ENCODE measurements at regions not wholly inside any gene's neighbourhood (a gene's known extent, or its start where the extent isn't known, plus 50 kb on each side); places are given as distances from the start of the nearest gene placed in this dataset.

- no peak overlapping the region for H3K27ac ChIP-seq (ENCODE audit: low read length)
- H2AFZ ChIP-seq (ENCODE audit: low read length), result no peak overlapping the region
- no peak overlapping the region for H3K4me2 ChIP-seq (ENCODE audit: low read depth, low read length)
- TF ChIP-seq EZH2phosphoT487 (IDR thresholded peaks at IDR 0.05; ENCODE audit: low read length) (no peak), EZH2 (optimal IDR thresholded peaks at IDR 0.05; ENCODE audit: low read depth, low read length) (no peak), CTCF (IDR thresholded peaks at IDR 0.05; ENCODE audit: low read length) (no peak)
- H3K27me3 ChIP-seq (replicated peaks; ENCODE audit: insufficient read depth, low read length), result no peaks in the 10 kb centered on the region
- no peaks in the 10 kb centered on the region for H3K79me2 ChIP-seq (ENCODE audit: low read length)
- no peak overlapping the region for H3K9ac ChIP-seq (ENCODE audit: low read length)
- H3K4me1 ChIP-seq (ENCODE audit: low read length), result no peaks in the 10 kb centered on the region
- no peaks in the 10 kb centered on the region for H3F3A ChIP-seq (ENCODE audit: insufficient read depth, low read length)
- H3K9me3 ChIP-seq (replicated peaks; ENCODE audit: insufficient read depth, low read length), result no peaks in the 10 kb centered on the region
- no peaks in the 10 kb centered on the region for H4K20me1 ChIP-seq (ENCODE audit: insufficient read depth, low read length)
- no peak for DNase-seq
- no peaks in the 10 kb centered on the region for H3K9me2 ChIP-seq (replicated peaks; ENCODE audit: insufficient read depth, low read length)
- H3K4me3 ChIP-seq (ENCODE audit: low read length), result no peak overlapping the region
- H3K36me3 ChIP-seq (replicated peaks; ENCODE audit: insufficient read depth, low read length), result no peaks in the 10 kb centered on the region
Measured at GRCh38 chr6:19613678-19614077, 223.5 kb upstream of the ID4 start.

- Histone ChIP-seq H3K9ac (ENCODE audit: low read length) (no peak overlapping the region), H3K27ac (ENCODE audit: low read length) (no peak overlapping the region), H3K36me3 (replicated peaks; ENCODE audit: insufficient read depth, low read length) (no peaks in the 10 kb centered on the region), H3K79me2 (ENCODE audit: low read length) (no peaks in the 10 kb centered on the region), H2AFZ (ENCODE audit: low read length) (no peak overlapping the region), H3K4me1 (ENCODE audit: low read length) (no peaks in the 10 kb centered on the region), H3F3A (ENCODE audit: insufficient read depth, low read length) (no peaks in the 10 kb centered on the region), H3K4me3 (ENCODE audit: low read length) (no peak overlapping the region), H3K9me3 (replicated peaks; ENCODE audit: insufficient read depth, low read length) (no peaks in the 10 kb centered on the region), H3K9me2 (replicated peaks; ENCODE audit: insufficient read depth, low read length) (no peaks in the 10 kb centered on the region), H3K27me3 (replicated peaks; ENCODE audit: insufficient read depth, low read length) (no peaks in the 10 kb centered on the region), H4K20me1 (ENCODE audit: insufficient read depth, low read length) (no peaks in the 10 kb centered on the region), H3K4me2 (ENCODE audit: low read depth, low read length) (no peak overlapping the region)
- TF ChIP-seq CTCF (IDR thresholded peaks at IDR 0.05; ENCODE audit: low read length) (no peak), EZH2phosphoT487 (IDR thresholded peaks at IDR 0.05; ENCODE audit: low read length) (no peak), EZH2 (optimal IDR thresholded peaks at IDR 0.05; ENCODE audit: low read depth, low read length) (no peak)
- DNase-seq, result no peak
Measured at GRCh38 chr6:19616022-19616421, 221.1 kb upstream of the ID4 start.

- DNase-seq, result no peak
- no peak overlapping the region for H3K4me2 ChIP-seq (ENCODE audit: low read depth, low read length)
- H3K36me3 ChIP-seq (replicated peaks; ENCODE audit: insufficient read depth, low read length), result no peaks in the 10 kb centered on the region
- no peak overlapping the region for H2AFZ ChIP-seq (ENCODE audit: low read length)
- H3K9me3 ChIP-seq (replicated peaks; ENCODE audit: insufficient read depth, low read length), result no peaks in the 10 kb centered on the region
- no peaks in the 10 kb centered on the region for H3F3A ChIP-seq (ENCODE audit: insufficient read depth, low read length)
- no peak overlapping the region for H3K9ac ChIP-seq (ENCODE audit: low read length)
- H3K4me1 ChIP-seq (ENCODE audit: low read length), result no peaks in the 10 kb centered on the region
- TF ChIP-seq EZH2 (optimal IDR thresholded peaks at IDR 0.05; ENCODE audit: low read depth, low read length), result no peak
- TF ChIP-seq EZH2phosphoT487 (IDR thresholded peaks at IDR 0.05; ENCODE audit: low read length), result no peak
- no peak for TF ChIP-seq CTCF (IDR thresholded peaks at IDR 0.05; ENCODE audit: low read length)
- no peaks in the 10 kb centered on the region for H3K79me2 ChIP-seq (ENCODE audit: low read length)
- H3K4me3 ChIP-seq (ENCODE audit: low read length), result no peak overlapping the region
- H3K27ac ChIP-seq (ENCODE audit: low read length), result no peak overlapping the region
- no peaks in the 10 kb centered on the region for H4K20me1 ChIP-seq (ENCODE audit: insufficient read depth, low read length)
- H3K27me3 ChIP-seq (replicated peaks; ENCODE audit: insufficient read depth, low read length), result no peaks in the 10 kb centered on the region
- H3K9me2 ChIP-seq (replicated peaks; ENCODE audit: insufficient read depth, low read length), result no peaks in the 10 kb centered on the region
Measured at GRCh38 chr6:19632230-19632629, 204.9 kb upstream of the ID4 start.

Data from MM.1S (cell line).